ENCODE measurements at regions not wholly inside any gene's neighbourhood (a gene's known extent, or its start where the extent isn't known, plus 50 kb on each side); places are given as distances from the start of the nearest gene placed in this dataset.

DNA sequence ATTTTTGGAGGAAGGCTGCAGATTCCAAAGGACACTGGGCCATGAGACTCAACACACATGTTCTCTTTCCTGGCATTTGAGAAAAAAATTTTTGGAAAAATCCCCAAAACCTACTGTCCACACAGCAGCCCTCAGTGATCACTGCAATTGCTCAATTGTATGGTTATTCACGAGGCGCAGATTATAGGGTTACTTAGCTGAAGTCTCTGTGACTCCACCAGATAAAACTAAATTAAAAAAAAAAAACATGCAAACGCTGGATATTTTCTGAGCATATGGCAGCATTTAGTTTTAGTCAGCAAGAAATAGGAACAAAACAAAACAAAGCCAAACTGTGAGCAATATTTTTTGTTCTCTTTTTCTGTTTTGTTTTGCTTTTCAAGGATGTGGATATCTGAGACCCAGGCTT is 83.8 kb upstream of the FAM20A start:
- TF ChIP-seq EP300 (IDR thresholded peaks at IDR 0.05) (no peak), POLR2AphosphoS5 (IDR thresholded peaks at IDR 0.05) (peak in 2 of 4 donors; percentile 31 to 40), POLR2A (IDR thresholded peaks at IDR 0.05) (no peak)
- TF ChIP-seq, protein P1, sequence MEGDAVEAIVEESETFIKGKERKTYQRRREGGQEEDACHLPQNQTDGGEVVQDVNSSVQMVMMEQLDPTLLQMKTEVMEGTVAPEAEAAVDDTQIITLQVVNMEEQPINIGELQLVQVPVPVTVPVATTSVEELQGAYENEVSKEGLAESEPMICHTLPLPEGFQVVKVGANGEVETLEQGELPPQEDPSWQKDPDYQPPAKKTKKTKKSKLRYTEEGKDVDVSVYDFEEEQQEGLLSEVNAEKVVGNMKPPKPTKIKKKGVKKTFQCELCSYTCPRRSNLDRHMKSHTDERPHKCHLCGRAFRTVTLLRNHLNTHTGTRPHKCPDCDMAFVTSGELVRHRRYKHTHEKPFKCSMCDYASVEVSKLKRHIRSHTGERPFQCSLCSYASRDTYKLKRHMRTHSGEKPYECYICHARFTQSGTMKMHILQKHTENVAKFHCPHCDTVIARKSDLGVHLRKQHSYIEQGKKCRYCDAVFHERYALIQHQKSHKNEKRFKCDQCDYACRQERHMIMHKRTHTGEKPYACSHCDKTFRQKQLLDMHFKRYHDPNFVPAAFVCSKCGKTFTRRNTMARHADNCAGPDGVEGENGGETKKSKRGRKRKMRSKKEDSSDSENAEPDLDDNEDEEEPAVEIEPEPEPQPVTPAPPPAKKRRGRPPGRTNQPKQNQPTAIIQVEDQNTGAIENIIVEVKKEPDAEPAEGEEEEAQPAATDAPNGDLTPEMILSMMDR (IDR thresholded peaks at IDR 0.05) = no peak
- peak overlapping the region in 3 of 4 donors; percentile 2 to 43 (median 32) for H3K27ac ChIP-seq
- intact Hi-C loops (cut with DNase I) = no loop called here

DNA sequence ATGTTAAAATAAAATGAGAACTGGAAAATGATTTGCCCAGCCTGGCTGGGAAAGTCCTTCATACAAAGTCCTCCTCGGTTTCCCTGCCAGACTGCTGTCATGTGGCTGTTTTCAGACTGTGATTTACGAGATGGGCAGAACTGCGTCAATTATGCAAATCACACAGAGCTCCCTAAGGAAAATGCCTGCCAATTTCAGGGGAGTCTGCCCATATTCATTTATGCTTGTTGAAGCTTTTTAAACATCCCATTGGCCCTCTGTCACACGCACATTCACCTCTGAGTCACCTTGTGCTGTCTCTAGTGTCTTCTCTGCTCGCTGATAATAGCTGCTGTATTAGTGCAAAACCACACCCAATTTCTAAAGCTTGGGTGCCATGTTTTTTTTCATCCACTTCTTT is 81.7 kb upstream of the FAM20A start:
- Histone ChIP-seq H3K4me3 (no peak overlapping the region), H3K27ac (no peak overlapping the region), H3K36me3 (no peaks in the 10 kb centered on the region), H3K27me3 (no peaks in the 10 kb centered on the region), H3K4me1 (no peaks in the 10 kb centered on the region), H3K9me3 (no peaks in the 10 kb centered on the region)
- intact Hi-C loops (cut with DNase I) = no loop called here
- WGBS, 2 donors = 44 to 85% methylated on average over 5 of the region's 5 CpGs
- no peak for DNase-seq
- TF ChIP-seq EP300 (IDR thresholded peaks at IDR 0.05) (no peak), POLR2AphosphoS5 (IDR thresholded peaks at IDR 0.05) (no peak), POLR2A (IDR thresholded peaks at IDR 0.05) (no peak)
- TF ChIP-seq, protein P1 (IDR thresholded peaks at IDR 0.05) = no peak

More for the DNA sequence above, 83.8 kb upstream of the FAM20A start:
- Histone ChIP-seq H3K4me3 (no peak overlapping the region), H3K36me3 (no peaks in the 10 kb centered on the region), H3K9me3 (no peaks in the 10 kb centered on the region), H3K4me1 (no peaks in the 10 kb centered on the region), H3K27me3 (no peaks in the 10 kb centered on the region)
- 82 to 84% methylated on average over 3 of the region's 3 CpGs for WGBS, 2 donors
- DNase-seq = no peak

DNA sequence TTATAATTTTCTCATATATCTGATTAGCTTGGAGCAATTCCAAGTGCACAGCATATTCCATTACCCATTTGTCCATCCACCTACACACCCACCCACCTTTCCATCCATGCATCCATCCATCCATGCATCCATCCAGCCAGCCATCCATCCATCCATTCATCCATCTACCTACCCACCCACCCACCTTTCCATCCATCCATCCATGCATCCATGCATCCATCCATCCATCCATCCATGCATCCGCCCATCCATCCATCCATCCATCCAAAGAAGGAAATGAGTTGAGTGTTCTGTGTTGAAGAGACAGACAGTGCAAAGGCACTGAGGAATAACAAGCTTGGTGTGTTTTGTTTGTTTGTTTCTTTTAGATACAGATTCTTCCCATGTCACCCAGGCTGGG is 78.7 kb upstream of the FAM20A start:
- intact Hi-C loops (cut with DNase I) = no loop called here
- H3K27ac ChIP-seq = no peak overlapping the region
- WGBS, 2 donors = 90 to 98% methylated on average over 1 of the region's 1 CpG

DNA sequence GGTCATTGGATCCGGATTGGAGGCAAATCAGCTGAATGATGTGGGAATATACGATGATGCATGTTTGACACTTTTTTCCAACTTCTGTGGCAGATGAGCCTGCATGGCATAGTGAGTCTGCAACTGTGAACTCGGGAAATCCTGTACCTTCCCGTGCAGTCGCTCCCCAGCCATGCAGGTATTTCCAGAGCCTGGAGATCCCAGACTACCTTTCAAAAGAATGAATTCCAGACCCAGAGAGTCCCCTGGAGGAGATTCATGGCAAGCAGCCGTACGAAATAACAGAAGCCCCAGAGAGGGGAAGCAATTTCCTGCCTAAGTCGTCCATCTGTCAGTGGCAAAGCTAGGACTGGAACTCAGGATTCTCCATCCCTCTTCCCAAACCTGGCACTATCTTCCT is 75.7 kb upstream of the FAM20A start:
- no peaks in the 10 kb centered on the region for H3K4me1 ChIP-seq
- H3K9me3 ChIP-seq = no peaks in the 10 kb centered on the region
- TF ChIP-seq POLR2A (IDR thresholded peaks at IDR 0.05) = no peak
- TF ChIP-seq EP300 (IDR thresholded peaks at IDR 0.05) = no peak
- TF ChIP-seq POLR2AphosphoS5 (IDR thresholded peaks at IDR 0.05) = no peak
- TF ChIP-seq, protein P1 (IDR thresholded peaks at IDR 0.05) = no peak
- no peaks in the 10 kb centered on the region for H3K36me3 ChIP-seq
- WGBS, 2 donors = 75 to 83% methylated on average over 8 of the region's 8 CpGs
- intact Hi-C loops (cut with DNase I) = no loop called here
- H3K27me3 ChIP-seq = no peaks in the 10 kb centered on the region
- H3K4me3 ChIP-seq = no peak overlapping the region
- DNase-seq = no peak
- no peak overlapping the region for H3K27ac ChIP-seq

More for the DNA sequence above, 78.7 kb upstream of the FAM20A start:
- Histone ChIP-seq H3K27me3 (no peaks in the 10 kb centered on the region), H3K4me3 (no peak overlapping the region), H3K36me3 (no peaks in the 10 kb centered on the region), H3K4me1 (no peaks in the 10 kb centered on the region), H3K9me3 (no peaks in the 10 kb centered on the region)
- no peak for DNase-seq
- TF ChIP-seq, protein P1 (IDR thresholded peaks at IDR 0.05) = no peak
- TF ChIP-seq POLR2A (IDR thresholded peaks at IDR 0.05) = no peak
- no peak for TF ChIP-seq POLR2AphosphoS5 (IDR thresholded peaks at IDR 0.05)
- TF ChIP-seq EP300 (IDR thresholded peaks at IDR 0.05) = no peak

DNA sequence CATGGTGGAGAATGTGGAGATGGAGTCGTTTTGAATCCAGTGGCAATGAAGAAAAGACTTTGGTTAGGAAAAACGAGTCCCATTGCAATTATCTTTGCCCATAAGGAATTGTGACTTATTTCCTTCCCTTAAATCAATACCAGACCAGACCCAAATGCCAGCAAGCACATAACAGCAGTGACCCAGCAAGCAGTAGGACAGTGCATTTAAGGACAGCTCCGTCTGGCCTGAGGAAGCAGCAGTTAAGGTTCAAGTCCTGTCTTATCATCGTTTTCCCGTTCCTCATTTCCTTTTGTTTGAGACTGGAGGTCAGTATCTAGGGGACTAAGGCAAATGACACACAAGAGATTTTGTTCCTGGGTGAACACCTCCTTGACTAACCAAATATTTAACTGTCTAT is 74.6 kb upstream of the FAM20A start:
- intact Hi-C loops (cut with DNase I) = no loop called here
- Histone ChIP-seq H3K36me3 (no peaks in the 10 kb centered on the region), H3K27me3 (no peaks in the 10 kb centered on the region), H3K4me3 (no peak overlapping the region), H3K27ac (no peak overlapping the region), H3K4me1 (no peaks in the 10 kb centered on the region), H3K9me3 (no peaks in the 10 kb centered on the region)
- DNase-seq = no peak
- WGBS, 2 donors = 34 to 55% methylated on average over 5 of the region's 5 CpGs
- no peak for TF ChIP-seq POLR2AphosphoS5 (IDR thresholded peaks at IDR 0.05)
- TF ChIP-seq, protein P1 (IDR thresholded peaks at IDR 0.05) = no peak
- TF ChIP-seq EP300 (IDR thresholded peaks at IDR 0.05) = no peak

All from sigmoid colon (tissue), 6 donors.